AG04450 (cell line): ENCODE measurements at regions not wholly inside any gene's neighbourhood (a gene's known extent, or its start where the extent isn't known, plus 50 kb on each side); places are given as distances from the start of the nearest gene placed in this dataset.

Experiments
- CTCF ChIA-PET: fragments of 300-600, 350-600 bp; formaldehyde crosslinking; extraction: SDS; loops from one replicate; lab custom pipeline; 2022; ENCODE audit warnings: antibody characterized with exemption, inconsistent platforms; lab: Charles Lee
- POLR2A ChIA-PET: fragments of 350-600 bp; formaldehyde crosslinking; extraction: SDS; loops from one replicate; lab custom pipeline; 2021; ENCODE audit warnings: antibody characterized with exemption, inconsistent platforms; lab: Yijun Ruan, JAX
- DNase-seq: peaks from one replicate; pipeline ENCODE4 v3.0.0-alpha.2; 2011; ENCODE audit warnings: low read depth, low spot score
- H3K27ac ChIP-seq: one replicate; pipeline ENCODE4 v1.5.1; 2012; ENCODE audit warnings: low read depth, low read length, control low read depth
- H3K27me3 ChIP-seq: one replicate; pipeline ENCODE4 v1.6.0; 2012; ENCODE audit warnings: low read length; ENCODE audit not compliant: control insufficient read depth, insufficient read depth
- H3K4me3 ChIP-seq: 2 replicates; pipeline ENCODE4 v1.5.1; 2011; ENCODE audit warnings: mild to moderate bottlenecking, low read depth, low read length, control low read depth
- H3K9me3 ChIP-seq: 2 replicates; pipeline ENCODE4 v1.5.1; 2012; ENCODE audit warnings: low read length; ENCODE audit not compliant: control insufficient read depth, insufficient read depth
- TF ChIP-seq, protein P1 (sequence below): IDR thresholded peaks from 2 replicates; pipeline ENCODE4 v1.5.1; 2011; ENCODE audit warnings: low read depth, low read length, control low read depth, inconsistent platforms

DNA sequence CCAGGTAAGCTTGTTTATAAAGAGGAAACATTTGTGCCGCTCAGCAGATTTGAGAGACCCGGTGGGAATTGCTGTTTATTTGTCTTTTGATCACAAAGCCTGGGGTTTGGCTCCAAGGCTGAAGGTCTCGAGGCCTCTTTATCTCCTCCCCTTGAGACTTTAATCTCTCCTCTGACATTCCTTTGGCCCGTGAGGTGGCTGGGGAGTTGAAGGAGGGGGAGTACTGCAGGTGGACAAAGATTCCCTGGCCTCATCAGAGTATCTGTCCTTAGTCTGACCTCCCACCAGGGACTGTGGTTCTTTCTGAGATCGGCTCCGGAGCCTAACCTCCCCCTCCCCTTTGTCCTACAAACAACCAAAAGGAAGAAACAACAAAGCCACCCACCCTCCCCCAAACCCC, 216.5 kb downstream of the MID1IP1 start:
- TF ChIP-seq, protein P1, sequence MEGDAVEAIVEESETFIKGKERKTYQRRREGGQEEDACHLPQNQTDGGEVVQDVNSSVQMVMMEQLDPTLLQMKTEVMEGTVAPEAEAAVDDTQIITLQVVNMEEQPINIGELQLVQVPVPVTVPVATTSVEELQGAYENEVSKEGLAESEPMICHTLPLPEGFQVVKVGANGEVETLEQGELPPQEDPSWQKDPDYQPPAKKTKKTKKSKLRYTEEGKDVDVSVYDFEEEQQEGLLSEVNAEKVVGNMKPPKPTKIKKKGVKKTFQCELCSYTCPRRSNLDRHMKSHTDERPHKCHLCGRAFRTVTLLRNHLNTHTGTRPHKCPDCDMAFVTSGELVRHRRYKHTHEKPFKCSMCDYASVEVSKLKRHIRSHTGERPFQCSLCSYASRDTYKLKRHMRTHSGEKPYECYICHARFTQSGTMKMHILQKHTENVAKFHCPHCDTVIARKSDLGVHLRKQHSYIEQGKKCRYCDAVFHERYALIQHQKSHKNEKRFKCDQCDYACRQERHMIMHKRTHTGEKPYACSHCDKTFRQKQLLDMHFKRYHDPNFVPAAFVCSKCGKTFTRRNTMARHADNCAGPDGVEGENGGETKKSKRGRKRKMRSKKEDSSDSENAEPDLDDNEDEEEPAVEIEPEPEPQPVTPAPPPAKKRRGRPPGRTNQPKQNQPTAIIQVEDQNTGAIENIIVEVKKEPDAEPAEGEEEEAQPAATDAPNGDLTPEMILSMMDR = no peak
- H3K9me3 ChIP-seq = no peaks in the 10 kb centered on the region
- H3K27me3 ChIP-seq = peaks cover 4% of the 10 kb centered on the region
- ChIA-PET POLR2A (no interaction called here), CTCF (no interaction called here)
- DNase-seq = no peak
- H3K4me3 ChIP-seq = no peak overlapping the region
- no peak overlapping the region for H3K27ac ChIP-seq

DNA sequence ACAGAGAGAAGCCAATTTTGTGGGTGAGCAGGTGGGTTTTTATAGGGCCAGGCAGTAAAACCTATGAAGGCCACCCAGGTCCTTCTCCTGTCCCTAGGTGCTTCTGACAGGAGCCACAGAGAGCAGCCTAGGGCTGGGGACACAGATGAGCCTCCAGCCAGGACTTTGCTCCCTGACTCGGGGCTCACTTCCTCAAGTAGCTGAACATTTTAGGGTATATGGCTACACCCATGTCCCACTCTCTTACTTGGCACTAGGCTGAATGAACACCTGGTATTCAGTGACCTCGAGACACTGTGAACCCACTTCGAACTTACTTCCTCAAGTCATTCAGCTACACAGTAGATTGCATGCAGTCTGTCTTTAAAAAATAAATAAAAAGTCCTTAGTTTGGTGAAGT, 217.3 kb downstream of the MID1IP1 start:
- peaks cover 4% of the 10 kb centered on the region for H3K27me3 ChIP-seq
- ChIA-PET CTCF (no interaction called here), POLR2A (no interaction called here)
- H3K27ac ChIP-seq = no peak overlapping the region
- H3K4me3 ChIP-seq = no peak overlapping the region
- no peaks in the 10 kb centered on the region for H3K9me3 ChIP-seq
- DNase-seq = no peak
- TF ChIP-seq, protein P1 = no peak

- no peak overlapping the region for H3K27ac ChIP-seq
- ChIA-PET CTCF (interaction anchor here (0.8 kb wide), 1 partner anchor 130 kb away, joined by 3 read pairs; no protein-coding TSS in a partner anchor), POLR2A (no interaction called here)
- H3K27me3 ChIP-seq = peaks cover 4% of the 10 kb centered on the region
- H3K9me3 ChIP-seq = no peaks in the 10 kb centered on the region
- H3K4me3 ChIP-seq = no peak overlapping the region
- TF ChIP-seq, protein P1 = no peak
- DNase-seq = no peak
Observed at GRCh38 chrX:39019056-39019455, 217.8 kb downstream of the MID1IP1 start.

DNA sequence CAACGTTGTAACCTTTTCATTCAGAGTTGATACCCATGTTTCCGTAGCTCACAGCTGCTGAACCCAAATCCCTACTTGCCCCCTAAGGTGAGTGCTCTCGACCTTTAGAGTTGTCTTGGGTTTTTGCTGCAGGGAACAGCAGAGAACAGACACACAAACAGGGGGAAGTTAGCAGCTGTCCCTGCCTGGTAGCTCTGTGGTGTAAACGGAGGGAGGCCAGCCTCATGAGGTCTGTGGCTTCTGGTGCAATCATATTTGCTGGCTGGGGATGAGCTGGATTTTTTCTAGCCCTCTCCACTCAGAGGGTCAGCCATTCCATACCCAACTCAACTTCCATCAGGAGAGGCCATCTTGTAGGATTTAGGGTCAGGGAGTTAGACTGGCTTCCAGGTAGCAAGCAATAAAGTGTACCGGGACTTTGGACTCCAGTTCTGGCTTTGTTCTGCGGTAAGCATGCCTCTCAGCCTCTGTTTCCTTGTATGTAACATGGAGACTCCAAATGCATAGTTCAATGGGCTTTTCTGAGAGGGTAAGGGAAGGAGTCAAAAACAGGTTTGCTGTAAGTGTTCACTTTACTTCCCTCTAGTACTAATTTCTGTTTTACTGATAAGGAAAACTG, 218.9 kb downstream of the MID1IP1 start:
- no peak for DNase-seq
- ChIA-PET CTCF (no interaction called here), POLR2A (no interaction called here)
- Histone ChIP-seq H3K9me3 (no peaks in the 10 kb centered on the region), H3K4me3 (no peak overlapping the region), H3K27me3 (peaks cover 4% of the 10 kb centered on the region), H3K27ac (no peak overlapping the region)
- TF ChIP-seq, protein P1 = no peak

- Histone ChIP-seq H3K4me3 (no peak overlapping the region), H3K27ac (no peak overlapping the region), H3K27me3 (peaks cover 2% of the 10 kb centered on the region), H3K9me3 (no peaks in the 10 kb centered on the region)
- TF ChIP-seq, protein P1 = no peak
- ChIA-PET CTCF (no interaction called here), POLR2A (no interaction called here)
- DNase-seq = no peak
Observed at GRCh38 chrX:39022106-39022505, 220.8 kb downstream of the MID1IP1 start.
